HCT116 (cell line): ENCODE measurements at regions not wholly inside any gene's neighbourhood (a gene's known extent, or its start where the extent isn't known, plus 50 kb on each side); places are given as distances from the start of the nearest gene placed in this dataset.

Experiments
- CTCF ChIP-seq, 3 experiments: fragments of 200-600 bp in 1 of 3; sonication (generic) in 1 of 3; IDR thresholded peaks in 2 of 3; conservative IDR thresholded peaks in 1 of 3; 2 replicates each; pipeline ENCODE4 v1.5.1; 2012 to 2017; ENCODE audit warnings: low read depth in 2 of 3, low read length in 2 of 3, antibody characterized with exemption in 1 of 3, borderline replicate concordance in 1 of 3, control low read depth in 1 of 3, mild to moderate bottlenecking in 1 of 3, mixed read lengths in 1 of 3, mixed run types in 1 of 3, moderate library complexity in 1 of 3; ENCODE audit not compliant: insufficient read depth in 1 of 3
- EGR1 ChIP-seq: IDR thresholded peaks from 2 replicates; pipeline ENCODE4 v1.6.1; 2012; ENCODE audit warnings: low read depth
- EZH2 ChIP-seq: fragments of 200-600 bp; sonication (generic); IDR thresholded peaks from 2 replicates; pipeline ENCODE4 v1.6.1; 2017; ENCODE audit warnings: antibody characterized with exemption, mixed run types
- POLR2A ChIP-seq: IDR thresholded peaks from 2 replicates; pipeline ENCODE4 v1.7.0; 2011; ENCODE audit warnings: borderline replicate concordance; ENCODE audit not compliant: insufficient read depth, insufficient read length; ENCODE audit errors: extremely low read depth

DNA sequence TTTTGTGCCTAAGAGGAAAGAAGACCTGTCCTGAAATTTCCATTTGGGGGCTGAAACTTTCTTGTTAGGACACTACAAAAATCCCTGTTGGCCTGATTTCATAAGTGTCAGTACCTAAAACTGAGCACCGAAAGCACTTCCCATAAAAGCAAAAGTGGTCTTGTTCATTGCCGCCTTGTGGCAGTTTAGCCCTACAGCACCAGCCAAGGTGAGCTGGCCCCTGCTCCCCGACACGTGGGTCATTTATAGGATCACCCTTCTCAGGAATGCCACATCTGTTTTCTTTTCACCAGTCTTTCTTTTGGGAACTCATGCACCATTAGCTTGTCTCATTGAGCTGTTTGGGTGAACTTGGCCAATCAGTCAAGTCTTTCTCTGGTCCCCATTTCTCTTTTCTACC is 155.8 kb upstream of the KAZN start:
- TF ChIP-seq CTCF (IDR thresholded peaks at IDR 0.05 in 2 of 3, conservative IDR thresholded peaks at IDR 0.05 in 1 of 3; ENCODE audit: borderline replicate concordance in 1 of 3, insufficient read depth in 1 of 3, low read depth in 2 of 3, low read length in 2 of 3) = no peak
- no peak for TF ChIP-seq POLR2A
- TF ChIP-seq EZH2 = no peak
- no peak for TF ChIP-seq EGR1
